CD4-positive, alpha-beta T cell treated with Interleukin-10 for 1 hour (primary cell): ENCODE measurements at regions not wholly inside any gene's neighbourhood (a gene's known extent, or its start where the extent isn't known, plus 50 kb on each side); places are given as distances from the start of the nearest gene placed in this dataset.

Source experiments
- DNase-seq: peaks from one replicate; pipeline ENCODE4 v3.0.0-alpha.2; 2020

DNA sequence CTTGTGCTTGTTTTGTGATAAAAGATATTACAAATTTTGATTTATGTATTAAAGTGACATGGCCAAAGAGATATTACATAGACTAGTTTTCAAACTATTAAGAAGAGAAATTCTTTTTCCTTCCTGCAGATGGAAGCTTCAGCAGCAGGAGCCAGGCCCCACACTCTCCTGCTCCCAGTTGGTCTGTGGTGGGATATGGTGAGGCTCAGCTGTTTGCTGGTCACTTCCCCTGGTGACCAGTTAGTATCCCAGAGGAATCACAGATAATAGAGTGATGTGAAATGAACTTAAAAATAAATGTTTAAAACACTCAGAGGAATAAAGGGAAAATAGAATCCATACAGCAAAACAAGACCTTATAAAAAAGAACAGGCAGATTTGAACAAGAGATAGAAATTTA lies 154.7 kb downstream of the KTN1 start:
- DNase-seq = no peak

DNA sequence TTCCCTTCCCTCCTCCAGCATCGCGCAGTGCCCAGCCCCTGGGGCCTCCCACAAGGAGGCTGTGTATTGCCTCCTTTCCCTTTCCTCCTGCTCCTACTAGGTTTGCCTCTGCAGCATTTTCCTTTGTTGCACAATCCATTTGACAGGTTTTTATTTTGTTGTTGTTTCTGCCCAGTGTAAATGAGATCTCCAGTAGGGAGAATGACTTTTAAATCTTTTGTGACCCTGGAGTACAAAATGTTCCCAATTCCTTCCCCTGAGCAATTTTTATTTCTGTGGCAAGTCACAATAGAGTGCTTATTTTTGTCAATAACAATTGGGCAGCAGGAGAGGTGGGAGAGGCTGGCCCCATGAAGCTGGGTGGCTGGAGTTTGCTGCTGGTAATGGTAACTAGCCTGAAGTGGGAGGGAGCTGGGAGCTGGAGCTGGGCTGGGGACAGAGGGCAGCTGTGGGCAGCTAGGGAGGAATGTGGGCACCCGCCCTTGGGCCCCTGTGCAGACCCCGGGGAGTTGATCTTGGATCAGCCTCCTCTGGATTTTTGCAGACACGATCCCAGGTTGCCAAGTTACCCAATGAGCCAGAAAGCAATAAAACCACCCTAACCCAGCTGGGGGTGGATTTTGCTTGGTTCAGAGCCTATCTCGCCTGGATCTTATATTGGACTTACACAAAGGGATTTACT lies 160.1 kb downstream of the KTN1 start:
- DNase-seq = no peak

DNA sequence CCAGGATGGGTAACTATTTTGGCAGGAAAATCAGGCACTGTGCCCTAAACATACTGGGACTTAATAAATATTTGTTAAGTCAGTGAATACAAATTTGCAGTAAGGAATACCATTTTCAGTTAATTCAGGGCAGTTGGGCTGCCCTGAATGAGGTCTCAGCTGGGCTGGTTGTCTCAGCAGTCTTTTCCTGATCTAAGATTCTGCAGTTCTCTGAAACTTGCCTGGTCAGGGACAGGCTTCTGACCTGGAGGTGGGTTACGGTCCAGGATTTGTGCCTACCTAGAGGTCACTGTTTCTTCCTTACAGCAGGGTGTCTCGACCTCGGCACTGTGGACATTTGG lies 160.6 kb downstream of the KTN1 start:
- no peak for DNase-seq

DNA sequence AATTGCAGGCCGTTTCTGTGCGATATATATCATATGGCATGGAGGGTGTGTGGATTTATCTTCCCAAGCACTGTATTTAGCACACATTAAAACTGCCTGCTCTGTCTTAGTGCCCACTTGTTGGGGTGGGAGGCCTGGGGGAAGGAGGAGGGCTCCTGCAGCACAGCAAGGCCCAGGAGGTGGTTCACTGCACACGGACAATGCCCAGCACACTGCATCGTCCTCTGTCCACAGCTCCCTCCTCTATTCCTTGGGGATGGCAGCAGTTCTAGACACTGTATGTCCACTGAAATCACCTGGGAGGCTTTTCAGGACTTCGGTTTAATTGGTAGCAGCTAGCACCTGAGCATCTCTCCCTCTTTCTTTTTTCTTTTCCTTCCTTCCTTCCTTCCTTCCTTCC lies 161.2 kb downstream of the KTN1 start:
- DNase-seq = no peak

DNA sequence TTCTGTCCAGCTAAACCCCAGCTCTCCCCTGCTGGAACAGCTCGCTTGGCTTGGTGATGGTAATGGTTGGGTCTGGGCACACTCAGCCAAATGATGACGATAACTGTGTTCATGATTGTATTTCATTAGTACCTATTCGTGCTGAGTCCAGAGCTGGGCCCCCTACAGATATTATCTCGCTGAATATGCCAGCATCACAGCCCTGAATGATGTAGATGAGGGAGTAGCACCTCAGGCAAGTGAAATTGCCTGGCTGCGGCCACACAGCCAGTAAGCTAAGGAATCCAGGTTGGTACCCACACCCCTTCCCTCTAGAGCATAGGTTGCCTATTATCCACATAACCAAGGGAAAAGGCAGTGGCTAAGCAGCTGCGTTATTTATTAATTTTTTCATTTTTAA lies 163.5 kb downstream of the KTN1 start:
- DNase-seq = no peak

DNA sequence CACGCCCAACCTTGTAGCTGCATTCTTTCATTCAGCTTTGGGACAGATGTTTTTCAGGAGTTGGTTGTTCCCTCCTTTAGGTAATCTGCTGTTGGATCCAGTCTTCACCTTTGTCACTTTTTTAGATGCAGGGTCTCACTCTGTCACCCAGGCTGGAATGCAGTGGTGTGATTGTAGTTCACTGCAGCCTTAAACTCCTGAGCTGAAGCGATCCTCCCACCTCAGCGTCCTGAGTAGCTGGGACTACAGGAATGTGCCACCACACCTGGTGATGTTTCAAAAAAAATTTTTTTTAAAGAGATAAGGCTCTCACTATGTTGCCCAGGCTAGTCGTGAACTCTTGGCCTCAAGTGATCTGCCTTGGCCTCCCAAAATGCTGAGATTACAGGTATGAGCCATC lies 164.3 kb downstream of the KTN1 start:
- DNase-seq = no peak

DNA sequence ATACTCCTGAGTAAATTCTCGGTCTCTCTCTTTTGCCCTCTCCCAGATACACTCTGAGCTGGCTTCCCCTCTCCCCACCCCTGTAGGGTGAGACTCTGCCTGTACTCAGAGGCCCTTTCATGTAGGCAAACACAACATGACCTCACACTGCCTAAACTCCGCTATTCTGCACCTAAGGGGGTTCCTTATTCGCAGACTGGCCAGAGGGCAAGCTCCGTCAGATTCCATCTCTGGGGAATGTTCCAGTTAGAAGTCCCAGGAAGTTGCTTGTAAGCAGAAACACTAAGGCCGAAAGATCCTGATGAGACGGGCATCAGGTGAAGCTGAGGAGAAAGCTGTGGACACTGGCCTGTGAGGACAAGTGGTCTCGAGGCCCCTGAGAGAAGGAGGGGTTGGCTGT lies 165.9 kb downstream of the KTN1 start:
- no peak for DNase-seq

DNA sequence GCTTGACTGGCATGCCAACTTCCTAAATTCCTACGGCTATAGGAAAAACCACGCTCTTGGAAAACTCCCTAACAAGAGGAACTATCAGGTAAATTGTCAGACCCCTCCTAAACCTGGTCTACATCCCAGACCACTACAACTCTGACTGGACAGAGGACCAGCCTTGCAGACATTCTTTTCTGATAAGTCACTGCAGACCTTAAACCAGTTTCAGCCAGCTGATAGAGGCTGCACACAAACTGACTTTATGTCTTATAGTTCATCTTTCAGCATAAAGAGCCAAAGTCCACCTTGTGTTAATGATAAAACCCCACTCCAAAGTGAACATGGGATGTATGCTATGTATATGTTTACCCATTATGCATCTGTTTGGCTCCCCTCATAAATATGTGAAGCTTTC lies 166.6 kb downstream of the KTN1 start:
- no peak for DNase-seq

DNA sequence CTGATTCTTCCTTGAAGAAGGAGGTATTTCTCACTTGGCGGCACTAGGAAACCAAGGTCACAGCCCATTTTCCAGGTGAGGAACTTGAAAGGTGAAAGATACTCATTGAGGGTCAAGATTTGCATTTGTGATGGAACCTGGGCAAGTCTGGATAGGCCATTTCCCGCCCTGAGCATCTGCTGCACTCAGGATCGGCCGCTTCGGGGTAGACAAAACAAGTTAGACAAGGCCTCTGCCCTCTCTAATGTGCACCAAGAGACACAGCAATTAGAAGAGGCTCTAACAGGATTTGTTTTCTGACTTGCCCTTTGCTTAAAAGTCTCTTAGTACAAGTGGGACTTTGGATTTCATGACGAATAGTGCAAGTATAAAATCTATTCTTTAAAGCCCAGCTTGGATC lies 167.2 kb downstream of the KTN1 start:
- DNase-seq = no peak

DNA sequence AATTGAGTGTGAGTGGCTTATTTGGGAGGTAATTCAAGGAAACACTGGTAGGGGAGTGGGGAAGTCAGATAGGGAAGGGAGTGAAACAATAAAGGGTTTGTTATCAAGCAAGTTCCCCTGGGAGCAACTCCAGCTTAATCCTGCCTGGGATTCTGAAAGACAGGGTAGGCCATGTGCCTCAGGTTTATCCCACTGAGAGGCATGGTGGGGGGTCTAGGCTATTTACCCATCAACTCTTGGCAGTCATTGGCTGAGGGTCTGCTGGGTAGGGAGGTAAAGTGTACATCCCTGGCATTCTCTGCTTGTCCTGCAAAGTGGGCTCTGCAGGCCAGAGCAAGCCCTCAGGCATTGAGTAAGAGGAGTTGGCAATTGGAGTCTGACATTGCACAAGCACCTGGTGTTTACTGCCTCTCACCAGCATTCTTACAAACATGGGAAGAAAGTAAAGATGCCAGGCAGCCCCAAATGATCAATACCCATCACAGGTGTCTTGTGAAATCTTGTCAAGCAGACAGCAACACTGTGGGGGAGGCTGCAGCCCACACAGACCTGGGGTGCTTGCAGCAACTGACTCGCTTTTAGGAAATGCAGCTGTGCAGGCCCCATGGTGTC lies 169.3 kb downstream of the KTN1 start:
- DNase-seq = no peak

DNA sequence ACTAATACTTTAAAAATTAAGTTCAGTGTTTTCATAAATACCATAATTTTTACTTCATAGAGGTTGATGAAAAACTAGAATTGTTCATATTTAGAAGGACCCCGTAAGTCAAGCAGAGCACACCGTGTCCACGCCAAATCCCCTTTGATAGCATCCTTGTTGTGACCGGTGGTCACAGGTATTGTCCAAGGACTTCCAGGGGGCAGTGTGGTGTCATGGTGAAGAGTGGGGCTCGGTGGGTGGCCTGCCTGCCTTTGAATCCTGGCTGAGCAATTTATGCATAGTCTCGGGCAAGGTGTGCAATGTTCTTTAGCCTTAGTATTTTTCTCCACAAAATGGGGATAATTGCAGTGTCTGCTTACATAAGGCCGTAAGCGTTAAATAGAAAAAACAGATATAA lies 169.9 kb downstream of the KTN1 start:
- no peak for DNase-seq

DNA sequence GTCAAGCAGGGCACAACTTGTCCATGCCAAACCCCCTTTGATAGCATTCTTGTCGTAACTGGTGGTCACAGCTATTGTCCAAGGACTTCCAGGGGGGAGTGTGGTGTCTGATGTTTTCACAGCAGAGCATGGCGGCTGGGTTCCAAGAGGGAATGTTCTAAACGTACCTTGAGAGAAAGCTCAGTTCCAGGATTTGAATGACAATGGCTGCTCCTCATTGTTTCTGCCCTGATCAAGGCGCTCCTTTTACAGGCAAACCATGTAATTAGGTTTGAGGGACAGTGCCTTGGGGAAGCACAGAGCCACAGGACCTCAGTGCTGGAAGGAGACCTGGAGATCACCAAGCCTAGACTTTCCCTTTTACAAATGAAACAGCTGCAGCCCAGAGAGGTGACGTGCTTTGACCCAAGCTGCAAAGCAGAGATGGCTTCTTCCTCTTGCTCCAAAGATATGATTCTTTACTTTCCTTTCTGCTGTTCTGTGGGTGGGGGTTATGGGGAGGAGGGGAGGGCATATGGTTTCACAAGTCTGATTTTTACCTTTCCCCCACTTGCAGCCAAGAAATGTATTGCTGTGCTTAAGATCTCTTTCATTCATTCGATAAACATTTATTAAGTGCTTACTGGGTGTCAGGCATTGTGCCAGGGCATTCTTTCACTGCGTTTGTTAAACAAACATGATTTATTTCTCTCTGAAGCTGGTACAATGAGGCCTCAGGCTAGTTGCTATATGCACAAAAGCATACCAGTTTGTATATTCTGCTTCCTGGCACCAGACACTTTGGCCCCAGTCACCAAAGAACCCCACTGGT lies 172.8 kb downstream of the KTN1 start:
- DNase-seq = no peak

DNA sequence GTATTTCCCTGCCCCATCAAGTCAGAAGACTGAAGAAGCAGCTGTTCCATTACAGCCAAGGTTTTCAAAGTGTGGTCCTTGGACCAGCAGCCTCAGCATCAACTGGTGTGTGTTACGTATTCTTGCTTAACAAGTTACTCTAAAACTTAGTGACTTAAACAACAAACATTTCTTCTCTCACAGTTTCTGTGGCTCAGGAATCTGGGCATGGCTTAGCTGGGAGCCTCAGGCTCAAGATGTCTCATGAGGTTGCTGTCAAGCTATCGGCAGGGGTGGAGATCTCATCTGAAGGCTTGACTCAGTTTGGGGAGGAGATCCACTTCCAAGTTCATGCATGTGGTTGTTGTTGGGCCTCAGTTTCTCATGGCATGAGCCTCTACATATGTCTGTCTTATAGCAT lies 174.5 kb downstream of the KTN1 start:
- DNase-seq = no peak

DNA sequence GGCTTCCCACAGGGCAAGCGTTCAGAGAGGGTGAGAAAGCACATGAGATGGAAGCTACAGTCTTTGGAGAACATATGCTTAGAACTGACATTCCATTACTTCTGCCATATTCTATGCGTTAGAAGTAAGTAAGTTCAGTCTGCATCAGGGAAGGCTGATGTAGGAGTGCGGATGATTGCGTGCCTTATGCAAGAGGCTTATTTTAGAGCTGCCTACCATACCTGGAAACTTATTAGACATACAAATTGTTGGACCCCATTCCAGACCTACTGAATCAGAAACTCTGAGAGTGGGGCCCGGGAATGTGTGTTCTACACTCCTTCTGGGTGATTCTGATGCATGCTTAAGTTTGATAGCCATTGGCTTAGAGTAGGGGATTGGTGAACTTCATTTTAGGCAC lies 174.9 kb downstream of the KTN1 start:
- DNase-seq = no peak

DNA sequence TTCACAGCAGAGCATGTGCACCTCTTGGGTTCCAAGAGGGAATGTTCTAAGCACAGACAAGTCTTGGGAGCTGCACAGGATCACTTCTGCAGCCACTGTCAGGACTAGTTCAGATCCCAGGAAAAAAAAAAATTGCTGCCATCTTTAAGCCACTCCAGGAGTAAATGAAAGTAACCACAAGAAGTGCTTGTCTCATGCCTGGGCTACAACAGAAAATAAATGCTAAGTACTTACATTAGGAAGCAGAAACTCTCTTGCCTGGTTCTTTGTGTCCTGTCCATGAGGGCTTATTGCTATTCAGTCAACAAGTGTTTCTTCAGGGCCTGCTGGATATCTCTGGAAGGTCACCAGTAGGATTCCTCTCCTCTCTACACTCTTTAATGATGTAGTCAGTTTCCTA lies 176.1 kb downstream of the KTN1 start:
- no peak for DNase-seq

DNA sequence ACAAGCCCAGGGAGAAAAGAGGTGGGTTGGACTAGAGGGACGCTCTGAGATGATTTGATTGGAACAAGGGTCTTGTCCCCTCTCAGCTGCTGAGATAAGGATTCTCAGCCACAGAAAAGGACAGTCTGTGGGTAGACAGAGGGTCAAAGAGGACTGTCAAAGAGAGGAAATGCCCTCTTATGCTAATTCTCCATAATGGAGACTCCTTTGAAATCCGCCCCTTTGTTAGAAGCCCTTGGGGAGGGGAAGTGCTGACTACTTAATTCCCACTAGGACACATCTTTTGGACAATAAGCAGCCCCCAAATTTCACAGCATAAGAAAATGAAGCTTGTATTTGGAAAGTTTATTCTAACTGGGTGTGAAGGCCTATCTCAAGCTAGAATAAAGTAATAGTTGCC lies 176.6 kb downstream of the KTN1 start:
- DNase-seq = no peak

DNA sequence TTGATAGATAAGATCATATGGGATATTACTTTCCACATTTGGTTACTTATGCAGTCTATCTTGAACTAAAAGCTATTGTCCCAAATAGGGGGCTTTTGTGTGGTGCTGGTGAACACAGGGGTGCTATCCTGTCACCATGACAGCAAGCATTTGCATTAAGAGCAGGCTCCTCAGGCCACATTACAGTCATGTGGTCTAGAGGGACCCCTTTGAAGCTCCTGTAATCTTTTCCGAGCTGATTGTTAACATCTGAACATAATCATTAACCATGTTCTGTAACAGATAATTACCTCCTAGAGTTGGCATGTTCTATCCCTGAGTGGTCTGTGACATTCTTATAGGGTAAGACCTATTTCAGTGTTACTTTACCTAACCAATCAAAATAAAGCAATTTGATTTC lies 178.8 kb downstream of the KTN1 start:
- DNase-seq = no peak

DNA sequence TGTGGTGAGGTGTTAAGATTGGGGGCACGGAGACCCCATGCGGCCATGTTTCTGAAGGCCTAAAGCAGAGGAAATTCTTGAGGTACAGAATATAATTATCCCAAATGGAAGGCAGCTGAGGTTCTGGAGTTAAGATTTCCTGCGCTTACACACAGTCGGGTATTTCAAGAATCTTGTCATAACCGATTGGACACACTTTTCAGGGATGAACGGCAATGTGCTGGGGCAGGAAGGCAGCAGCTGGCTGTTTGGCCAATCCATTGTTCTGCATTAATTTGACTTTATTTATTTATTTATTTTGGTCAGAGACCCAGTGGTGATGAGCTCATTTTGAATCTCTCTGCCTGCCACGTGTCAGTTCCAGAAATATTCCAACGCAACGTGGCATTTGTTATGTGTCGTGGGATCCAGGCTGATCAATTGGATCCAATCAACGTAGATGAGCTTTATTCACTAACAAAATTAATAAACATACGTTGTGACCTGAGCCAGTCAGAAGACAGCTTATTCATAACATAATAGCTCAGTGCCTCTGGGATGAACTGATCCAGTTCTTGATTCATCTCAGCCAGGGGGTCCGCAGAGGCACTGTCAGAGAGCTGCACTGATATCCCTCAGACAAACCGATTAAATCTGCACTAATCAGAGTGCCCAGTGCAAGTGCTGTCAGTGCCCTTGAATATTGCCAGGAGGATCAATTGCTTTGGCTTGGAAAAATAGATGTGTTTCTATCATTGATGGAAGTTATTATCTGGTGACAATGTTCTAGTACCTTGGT lies 181.0 kb downstream of the KTN1 start:
- no peak for DNase-seq

DNA sequence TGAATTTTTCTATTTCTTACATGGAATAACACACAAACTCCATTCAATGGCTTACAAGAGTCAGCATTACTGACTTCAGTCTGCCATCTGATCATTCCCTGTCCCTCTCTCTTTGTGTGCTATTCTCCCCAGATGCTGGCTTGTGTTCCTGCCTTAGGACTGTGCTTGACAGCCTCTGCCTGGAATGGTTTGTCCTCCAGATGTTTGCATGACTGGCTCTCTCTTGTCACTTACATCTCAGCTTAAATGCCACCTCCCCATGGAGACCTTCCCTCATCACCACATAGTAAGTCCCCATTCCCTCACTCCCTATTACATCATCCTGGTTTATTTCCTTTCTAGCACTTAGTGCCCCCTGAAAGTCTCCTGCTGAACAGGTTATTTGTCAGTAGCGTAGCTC lies 181.6 kb downstream of the KTN1 start:
- DNase-seq = no peak

DNA sequence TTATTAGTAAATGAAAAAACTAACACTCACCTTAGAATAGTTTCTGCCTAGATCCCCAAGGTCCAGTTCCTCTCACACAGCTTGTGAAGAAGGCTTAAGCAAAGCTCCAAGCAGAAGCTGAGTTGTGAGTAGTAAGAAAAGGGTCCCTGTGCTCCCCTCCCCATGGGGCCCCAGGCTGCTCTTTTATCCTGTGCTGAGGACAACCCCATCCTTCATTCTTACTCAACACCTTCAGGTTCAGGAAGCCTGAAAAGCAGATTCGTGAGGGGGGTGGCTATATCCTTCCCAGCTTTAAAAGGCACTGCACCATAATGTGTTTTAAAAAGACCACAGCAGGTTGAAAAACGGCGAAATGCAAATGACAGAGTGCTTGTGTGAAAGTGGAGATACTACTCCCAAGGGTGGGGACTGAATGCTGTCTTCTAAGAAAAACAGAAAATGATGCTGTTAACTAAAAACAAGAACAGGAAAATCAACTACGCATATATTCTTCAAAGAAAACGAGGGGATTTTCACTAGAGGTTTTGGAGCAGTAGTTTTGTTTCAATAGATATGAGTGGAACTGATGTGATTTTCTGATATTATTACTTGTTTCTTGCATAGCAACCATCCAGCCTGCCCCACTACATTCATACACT lies 182.7 kb downstream of the KTN1 start:
- peak; percentile 20 for DNase-seq

DNA sequence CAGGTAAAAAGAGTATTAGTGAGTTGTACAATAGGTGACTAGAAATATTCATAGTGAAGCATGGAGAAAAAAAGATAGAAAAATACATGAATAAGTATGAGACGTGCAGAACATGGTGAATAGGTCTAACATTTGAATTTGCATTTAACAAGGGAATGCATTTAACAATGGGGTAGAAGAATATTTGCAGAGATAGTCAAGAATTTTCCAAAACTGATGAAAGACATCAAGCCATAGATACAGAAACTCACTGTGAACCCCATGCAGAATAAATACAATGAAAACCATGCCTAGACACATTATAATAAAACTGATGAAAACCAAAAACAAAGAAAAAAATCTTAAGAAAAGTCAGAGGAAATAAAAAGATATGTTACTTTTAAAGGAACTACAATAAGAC lies 184.8 kb downstream of the KTN1 start:
- no peak for DNase-seq

DNA sequence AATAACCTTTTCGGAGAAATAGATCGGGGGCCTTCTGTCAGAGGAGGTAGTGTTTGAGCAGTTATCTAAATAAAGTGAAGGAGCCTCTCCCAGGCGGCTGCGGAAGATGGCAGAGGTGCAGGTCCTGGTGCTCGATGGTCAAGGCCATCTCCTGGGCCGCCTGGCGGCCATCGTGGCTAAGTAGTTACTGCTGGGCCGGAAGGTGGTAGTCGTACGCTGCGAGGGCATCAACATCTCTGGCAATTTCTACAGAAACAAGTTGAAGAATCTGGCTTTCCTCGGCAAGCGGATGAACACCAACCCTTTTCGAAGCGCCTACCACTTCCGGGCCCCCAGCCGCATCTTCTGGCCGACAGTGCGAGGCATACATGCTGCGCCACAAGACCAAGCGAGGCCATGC lies 186.1 kb downstream of the KTN1 start:
- no peak for DNase-seq

DNA sequence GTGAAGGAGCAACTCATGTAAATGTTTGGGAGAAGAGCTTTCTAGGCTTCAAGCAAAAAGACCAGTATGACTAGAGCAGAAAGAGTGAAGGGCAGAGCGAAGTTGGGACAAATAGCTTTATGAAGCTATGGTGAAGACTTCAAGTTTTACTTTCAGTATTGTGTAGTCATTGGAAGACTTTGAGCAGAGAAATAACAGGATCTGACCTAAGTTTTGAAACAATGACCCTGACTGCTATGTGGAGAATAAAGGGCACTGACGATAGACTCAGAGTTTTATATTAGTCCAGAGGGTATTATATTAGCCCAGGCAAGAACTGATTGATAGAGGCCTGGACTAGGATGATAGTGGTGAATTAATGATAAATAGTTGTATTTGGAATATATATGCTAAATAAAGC lies 187.3 kb downstream of the KTN1 start:
- no peak for DNase-seq
